GM12878 (cell line): ENCODE measurements at regions not wholly inside any gene's neighbourhood (a gene's known extent, or its start where the extent isn't known, plus 50 kb on each side); places are given as distances from the start of the nearest gene placed in this dataset.

Source experiments
- BCL11A ChIP-seq: IDR thresholded peaks from 2 replicates; pipeline ENCODE4 v1.6.1; 2011; ENCODE audit warnings: low read depth, low read length
- CHD1 ChIP-seq: IDR thresholded peaks from 2 replicates; pipeline ENCODE4 v1.6.1; 2012; ENCODE audit warnings: low read depth, low read length, improper control_type of control experiment
- EZH2 ChIP-seq: IDR thresholded peaks from 2 replicates; pipeline ENCODE4 v1.6.1; 2012; ENCODE audit warnings: low read depth, mild to moderate bottlenecking, control low read depth, inconsistent platforms, low read length, borderline replicate concordance; ENCODE audit not compliant: control insufficient read depth
- POLR2A ChIP-seq: IDR thresholded peaks from 2 replicates; pipeline ENCODE4 v1.6.1; 2011; ENCODE audit warnings: low read depth, mild to moderate bottlenecking, low read length
- REST ChIP-seq: IDR thresholded peaks from 2 replicates; pipeline ENCODE4 v1.6.1; 2012; ENCODE audit warnings: mild to moderate bottlenecking, low read depth, low read length
- STAT1 ChIP-seq: fragments of 450-650 bp; conservative IDR thresholded peaks from 2 replicates; pipeline ENCODE4 v1.6.1; 2014; ENCODE audit warnings: antibody characterized with exemption, mild to moderate bottlenecking
- SUZ12 ChIP-seq: fragments of 200-600 bp; sonication (generic); IDR thresholded peaks from one replicate; pipeline ENCODE4 v1.6.1; 2018; ENCODE audit warnings: antibody characterized with exemption, mild to moderate bottlenecking; ENCODE audit not compliant: unreplicated experiment
- ZNF24 ChIP-seq: fragments of 450-650 bp; IDR thresholded peaks from 2 replicates; pipeline ENCODE4 v1.6.1; 2017; ENCODE audit warnings: antibody characterized with exemption, mild to moderate bottlenecking
- ZNF274 ChIP-seq: IDR thresholded peaks from one replicate; pipeline ENCODE4 v1.8.0; 2011; ENCODE audit not compliant: insufficient read length, insufficient read depth
- TF ChIP-seq, protein P1 (sequence below), 3 experiments: IDR thresholded peaks in 2 of 3; conservative IDR thresholded peaks in 1 of 3; 2 replicates each; pipeline ENCODE4 v1.5.1; 2011; ENCODE audit warnings: low read depth in 3 of 3, low read length in 3 of 3, mild to moderate bottlenecking in 3 of 3, control low read depth in 2 of 3, moderate library complexity in 2 of 3, inconsistent platforms in 1 of 3, mixed read lengths in 1 of 3; ENCODE audit not compliant: control insufficient read depth in 2 of 3, insufficient read depth in 1 of 3; ENCODE audit errors: extremely low read depth in 1 of 3
- TF ChIP-seq, protein P2 (sequence below): fragments of 150-350 bp; IDR thresholded peaks from 2 replicates; pipeline ENCODE4 v1.6.1; 2014; ENCODE audit warnings: mild to moderate bottlenecking, low read depth, low read length

DNA sequence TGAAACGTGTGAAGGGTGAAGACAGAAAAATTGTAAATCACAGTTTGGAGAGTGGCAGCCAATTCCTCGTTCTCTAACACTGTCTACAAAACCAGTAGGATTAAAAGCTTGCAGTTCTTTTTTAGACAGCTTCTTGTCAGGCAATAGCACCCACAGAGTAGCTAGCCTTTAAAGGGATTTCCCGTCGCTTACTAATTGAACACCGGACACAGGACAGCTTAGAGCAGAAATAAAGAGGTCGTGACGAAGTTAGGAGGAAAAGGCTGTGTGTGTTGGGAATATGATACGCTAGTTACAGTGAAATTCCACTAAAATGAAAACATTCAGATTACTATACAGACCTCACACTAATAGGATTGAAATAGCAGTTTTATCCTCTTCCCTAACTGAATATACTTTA, 149.1 kb upstream of the FLRT2 start:
- TF ChIP-seq CHD1: no peak
- no peak for TF ChIP-seq SUZ12
- no peak for TF ChIP-seq REST
- no peak for TF ChIP-seq EZH2
- no peak for TF ChIP-seq ZNF24
- TF ChIP-seq, protein P1, sequence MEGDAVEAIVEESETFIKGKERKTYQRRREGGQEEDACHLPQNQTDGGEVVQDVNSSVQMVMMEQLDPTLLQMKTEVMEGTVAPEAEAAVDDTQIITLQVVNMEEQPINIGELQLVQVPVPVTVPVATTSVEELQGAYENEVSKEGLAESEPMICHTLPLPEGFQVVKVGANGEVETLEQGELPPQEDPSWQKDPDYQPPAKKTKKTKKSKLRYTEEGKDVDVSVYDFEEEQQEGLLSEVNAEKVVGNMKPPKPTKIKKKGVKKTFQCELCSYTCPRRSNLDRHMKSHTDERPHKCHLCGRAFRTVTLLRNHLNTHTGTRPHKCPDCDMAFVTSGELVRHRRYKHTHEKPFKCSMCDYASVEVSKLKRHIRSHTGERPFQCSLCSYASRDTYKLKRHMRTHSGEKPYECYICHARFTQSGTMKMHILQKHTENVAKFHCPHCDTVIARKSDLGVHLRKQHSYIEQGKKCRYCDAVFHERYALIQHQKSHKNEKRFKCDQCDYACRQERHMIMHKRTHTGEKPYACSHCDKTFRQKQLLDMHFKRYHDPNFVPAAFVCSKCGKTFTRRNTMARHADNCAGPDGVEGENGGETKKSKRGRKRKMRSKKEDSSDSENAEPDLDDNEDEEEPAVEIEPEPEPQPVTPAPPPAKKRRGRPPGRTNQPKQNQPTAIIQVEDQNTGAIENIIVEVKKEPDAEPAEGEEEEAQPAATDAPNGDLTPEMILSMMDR (IDR thresholded peaks at IDR 0.05 in 2 of 3, conservative IDR thresholded peaks at IDR 0.05 in 1 of 3; ENCODE audit: control insufficient read depth in 2 of 3, extremely low read depth in 1 of 3, insufficient read depth in 1 of 3, low read depth in 3 of 3, low read length in 3 of 3): no peak
- TF ChIP-seq, protein P2, sequence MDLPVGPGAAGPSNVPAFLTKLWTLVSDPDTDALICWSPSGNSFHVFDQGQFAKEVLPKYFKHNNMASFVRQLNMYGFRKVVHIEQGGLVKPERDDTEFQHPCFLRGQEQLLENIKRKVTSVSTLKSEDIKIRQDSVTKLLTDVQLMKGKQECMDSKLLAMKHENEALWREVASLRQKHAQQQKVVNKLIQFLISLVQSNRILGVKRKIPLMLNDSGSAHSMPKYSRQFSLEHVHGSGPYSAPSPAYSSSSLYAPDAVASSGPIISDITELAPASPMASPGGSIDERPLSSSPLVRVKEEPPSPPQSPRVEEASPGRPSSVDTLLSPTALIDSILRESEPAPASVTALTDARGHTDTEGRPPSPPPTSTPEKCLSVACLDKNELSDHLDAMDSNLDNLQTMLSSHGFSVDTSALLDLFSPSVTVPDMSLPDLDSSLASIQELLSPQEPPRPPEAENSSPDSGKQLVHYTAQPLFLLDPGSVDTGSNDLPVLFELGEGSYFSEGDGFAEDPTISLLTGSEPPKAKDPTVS: no peak
- no peak for TF ChIP-seq POLR2A
- no peak for TF ChIP-seq STAT1
- TF ChIP-seq ZNF274: no peak
- TF ChIP-seq BCL11A: no peak
